Mesothelial cell of epicardium (in vitro differentiated cells): ENCODE measurements at regions not wholly inside any gene's neighbourhood (a gene's known extent, or its start where the extent isn't known, plus 50 kb on each side); places are given as distances from the start of the nearest gene placed in this dataset.
"Not testable (repeated sequence)": the region's sequence is repeated elsewhere in the genome, so short reads cannot be mapped to it uniquely, and the experiment has no call there.

ENCODE experiments used
- DNase-seq, 2 experiments: peaks; one replicate each; pipeline ENCODE4 v3.0.0; 2021; ENCODE audit warnings: low spot score in 2 of 2; ENCODE audit not compliant: unreplicated experiment in 2 of 2
- H3K27ac Mint-ChIP-seq: 2 replicates; pipeline ENCODE4 v1.8.0; 2021; ENCODE audit warnings: mixed read lengths
- H3K27me3 Mint-ChIP-seq: 2 replicates; pipeline ENCODE4 v1.8.0; 2021; ENCODE audit warnings: low read depth, mixed read lengths
- H3K36me3 Mint-ChIP-seq: 2 replicates; pipeline ENCODE4 v1.8.0; 2021; ENCODE audit warnings: mixed read lengths
- H3K4me1 Mint-ChIP-seq: 2 replicates; pipeline ENCODE4 v1.8.0; 2021; ENCODE audit warnings: mixed read lengths
- H3K4me3 Mint-ChIP-seq: 2 replicates; pipeline ENCODE4 v1.8.0; 2021; ENCODE audit warnings: mild to moderate bottlenecking, moderate library complexity, mixed read lengths
- H3K9me3 Mint-ChIP-seq: 2 replicates; pipeline ENCODE4 v1.8.0; 2021; ENCODE audit warnings: mixed read lengths
- CTCF ChIP-seq: fragments of 200-600 bp; sonication (generic); IDR thresholded peaks from one replicate; pipeline ENCODE4 v1.5.0; 2021; ENCODE audit warnings: antibody characterized with exemption; ENCODE audit not compliant: unreplicated experiment

GRCh38 chr6:27834879-27835549 lies 77.2 kb downstream of the OR2B2 start:
- Mint-ChIP-seq H3K9me3 (no peaks in the 10 kb centered on the region), H3K27me3 (no peaks in the 10 kb centered on the region), H3K27ac (peak overlapping the region; percentile 87), H3K4me3 (no peak overlapping the region), H3K4me1 (peaks cover 33% of the 10 kb centered on the region), H3K36me3 (peaks cover 2% of the 10 kb centered on the region)
- no peak for TF ChIP-seq CTCF
- no peak for DNase-seq

GRCh38 chr6:27834384-27834783 lies 77.8 kb downstream of the OR2B2 start:
- DNase-seq: no peak
- no peak for TF ChIP-seq CTCF
- Mint-ChIP-seq H3K27ac (peak overlapping the region; percentile 50), H3K4me1 (peaks cover 33% of the 10 kb centered on the region), H3K4me3 (no peak overlapping the region), H3K36me3 (peaks cover 2% of the 10 kb centered on the region), H3K9me3 (no peaks in the 10 kb centered on the region), H3K27me3 (no peaks in the 10 kb centered on the region)

DNA sequence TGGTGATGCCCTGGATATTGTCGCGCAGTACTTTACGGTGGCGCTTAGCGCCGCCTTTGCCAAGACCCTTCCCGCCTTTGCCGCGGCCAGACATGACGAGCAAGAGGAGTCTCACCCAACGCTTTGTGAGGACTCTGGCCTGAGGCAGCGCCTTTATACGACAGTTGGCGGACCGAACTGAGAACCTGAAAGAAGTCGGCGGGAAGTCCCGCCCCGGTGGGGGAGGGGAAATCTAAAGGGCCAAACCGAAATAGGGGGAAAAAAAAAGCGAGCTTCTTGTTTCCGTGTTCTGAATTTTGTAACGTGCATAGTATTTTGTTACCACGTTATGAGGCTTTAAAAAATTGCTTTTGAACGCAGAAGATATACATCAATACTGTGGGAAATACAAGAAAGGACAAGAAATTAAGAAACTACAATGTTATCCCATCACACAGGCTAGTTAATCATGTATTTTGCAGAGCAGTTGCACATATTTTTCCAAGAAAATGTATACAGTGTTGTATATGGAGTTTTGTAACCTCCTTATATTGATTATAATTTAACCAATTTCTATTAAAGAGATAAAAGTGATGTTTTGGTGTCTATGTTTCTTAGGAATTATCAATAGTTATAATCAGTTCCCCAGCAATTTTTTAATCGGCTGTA lies 80.6 kb downstream of the OR2B2 start:
- H3K36me3 Mint-ChIP-seq, H3K9me3 Mint-ChIP-seq, H3K27me3 Mint-ChIP-seq: not testable (repeated sequence)
- H3K27ac Mint-ChIP-seq: peak overlapping the region; percentile 98
- peak in 1 of 2 experiments; percentile 62 for DNase-seq
- H3K4me1 Mint-ChIP-seq: peaks cover 32% of the 10 kb centered on the region
- H3K4me3 Mint-ChIP-seq: peak overlapping the region; percentile 86

- H3K27ac Mint-ChIP-seq: peak overlapping the region; percentile 98
- not testable (repeated sequence) for H3K27me3 Mint-ChIP-seq, H3K36me3 Mint-ChIP-seq, H3K9me3 Mint-ChIP-seq
- H3K4me3 Mint-ChIP-seq: peak overlapping the region; percentile 86
- peaks cover 29% of the 10 kb centered on the region for H3K4me1 Mint-ChIP-seq
- peak in 1 of 2 experiments; percentile 45 for DNase-seq
Measured at GRCh38 chr6:27830600-27831433, 81.4 kb downstream of the OR2B2 start.

DNA sequence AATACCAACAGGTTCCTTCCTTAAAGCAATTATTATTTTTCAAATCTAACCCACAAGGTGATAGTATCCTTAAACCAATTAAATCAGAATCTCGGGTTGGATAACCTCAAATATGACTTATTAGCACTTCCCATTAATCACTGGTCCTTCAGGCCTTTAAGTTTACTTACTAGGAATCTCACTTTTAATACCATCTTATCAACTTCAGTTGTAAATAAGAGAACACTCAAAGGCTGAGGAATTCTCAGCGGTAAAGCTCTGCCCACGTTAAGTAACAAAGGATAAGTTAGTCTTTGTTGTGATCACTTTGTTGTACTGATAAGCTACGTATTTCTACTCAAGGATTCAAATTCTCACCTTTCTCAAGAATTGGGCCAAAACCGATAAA lies 82.0 kb downstream of the OR2B2 start:
- peak overlapping the region; percentile 86 for H3K4me3 Mint-ChIP-seq
- H3K27me3 Mint-ChIP-seq: no peaks in the 10 kb centered on the region
- TF ChIP-seq CTCF: no peak
- H3K4me1 Mint-ChIP-seq: peaks cover 33% of the 10 kb centered on the region
- no peaks in the 10 kb centered on the region for H3K9me3 Mint-ChIP-seq
- peak overlapping the region; percentile 98 for H3K27ac Mint-ChIP-seq
- H3K36me3 Mint-ChIP-seq: peaks cover 6% of the 10 kb centered on the region
- no peak for DNase-seq

GRCh38 chr6:27829453-27830211 lies 82.6 kb downstream of the OR2B2 start:
- Mint-ChIP-seq H3K4me1 (peaks cover 31% of the 10 kb centered on the region), H3K4me3 (peak overlapping the region; percentile 86)
- no peak for TF ChIP-seq CTCF

GRCh38 chr6:27827477-27827876 lies 84.7 kb downstream of the OR2B2 start:
- H3K4me3 Mint-ChIP-seq, H3K27ac Mint-ChIP-seq, DNase-seq, H3K9me3 Mint-ChIP-seq, H3K27me3 Mint-ChIP-seq, H3K36me3 Mint-ChIP-seq: not testable (repeated sequence)
- H3K4me1 Mint-ChIP-seq: peaks cover 28% of the 10 kb centered on the region

More at GRCh38 chr6:27829453-27830211, 82.6 kb downstream of the OR2B2 start:
- H3K27me3 Mint-ChIP-seq: no peaks in the 10 kb centered on the region
- peak overlapping the region; percentile 98 for H3K27ac Mint-ChIP-seq
- peaks cover 6% of the 10 kb centered on the region for H3K36me3 Mint-ChIP-seq
- H3K9me3 Mint-ChIP-seq: no peaks in the 10 kb centered on the region
- DNase-seq: no peak

GRCh38 chr6:27826612-27826985 lies 85.6 kb downstream of the OR2B2 start:
- peak overlapping the region; percentile 61 for H3K27ac Mint-ChIP-seq
- not testable (repeated sequence) for DNase-seq, H3K36me3 Mint-ChIP-seq, H3K4me3 Mint-ChIP-seq, H3K27me3 Mint-ChIP-seq, H3K9me3 Mint-ChIP-seq
- peaks cover 27% of the 10 kb centered on the region for H3K4me1 Mint-ChIP-seq
